ENCODE measurements at regions not wholly inside any gene's neighbourhood (a gene's known extent, or its start where the extent isn't known, plus 50 kb on each side); places are given as distances from the start of the nearest gene placed in this dataset.

GRCh38 chrY:19354857-19355173, 389.7 kb downstream of the KDM5D start:
- no peaks in the 10 kb centered on the region for H3K27me3 ChIP-seq (ENCODE audit: control insufficient read depth, insufficient read depth, low read length)
- H3K4me3 ChIP-seq (ENCODE audit: low read depth in 2 of 2, low read length in 2 of 2), result no peak overlapping the region
- ChIA-PET CTCF (no interaction called here), POLR2A (no interaction called here)
- no peaks in the 10 kb centered on the region for H3K9me3 ChIP-seq (ENCODE audit: control insufficient read depth, insufficient read depth, low read depth, low read length)
- H3K27ac ChIP-seq (ENCODE audit: low read length), result no peak overlapping the region
- DNase-seq (ENCODE audit: low read depth, low spot score) (no peak), ATAC-seq (no peak)
- no TSS peak for BruUV-seq (replicated peaks)
- in situ Hi-C loops (cut with HindIII; ENCODE audit: low pct_unique_long_range_greater_than_20kb, low sequenced_read_pairs) (no loop called here), intact Hi-C loops (cut with micrococcal nuclease; ENCODE audit: unreplicated experiment) (no loop called here)
- H3K36me3 ChIP-seq (ENCODE audit: control insufficient read depth, insufficient read depth, low read length), result no peaks in the 10 kb centered on the region
- TF ChIP-seq POLR2AphosphoS5 (IDR thresholded peaks at IDR 0.05; ENCODE audit: low read depth, low read length) (no peak), SIN3A (IDR thresholded peaks at IDR 0.05; ENCODE audit: borderline replicate concordance, insufficient read depth, low read depth, low read length) (no peak), TCF7L2 (IDR thresholded peaks at IDR 0.05; ENCODE audit: low read depth, low read length) (no peak), CTCF (IDR thresholded peaks at IDR 0.05) (no peak), REST (IDR thresholded peaks at IDR 0.05; ENCODE audit: insufficient read depth in 1 of 2, low read depth in 2 of 2, low read length in 1 of 2) (no peak)
- H3K4me1 ChIP-seq (ENCODE audit: control insufficient read depth, insufficient read depth, low read length), result no peaks in the 10 kb centered on the region

- Histone ChIP-seq H3K4me3 (ENCODE audit: low read depth in 2 of 2, low read length in 2 of 2) (no peak overlapping the region), H3K27me3 (ENCODE audit: control insufficient read depth, insufficient read depth, low read length) (no peaks in the 10 kb centered on the region), H3K36me3 (ENCODE audit: control insufficient read depth, insufficient read depth, low read length) (no peaks in the 10 kb centered on the region), H3K27ac (ENCODE audit: low read length) (no peak overlapping the region), H3K4me1 (ENCODE audit: control insufficient read depth, insufficient read depth, low read length) (no peaks in the 10 kb centered on the region), H3K9me3 (ENCODE audit: control insufficient read depth, insufficient read depth, low read depth, low read length) (no peaks in the 10 kb centered on the region)
- in situ Hi-C loops (cut with HindIII; ENCODE audit: low pct_unique_long_range_greater_than_20kb, low sequenced_read_pairs) (no loop called here), intact Hi-C loops (cut with micrococcal nuclease; ENCODE audit: unreplicated experiment) (no loop called here)
- POLR2A ChIA-PET, result no interaction called here
- ATAC-seq (no peak), DNase-seq (ENCODE audit: low read depth, low spot score) (no peak)
- TF ChIP-seq POLR2AphosphoS5 (IDR thresholded peaks at IDR 0.05; ENCODE audit: low read depth, low read length) (no peak), SIN3A (IDR thresholded peaks at IDR 0.05; ENCODE audit: borderline replicate concordance, insufficient read depth, low read depth, low read length) (no peak), REST (IDR thresholded peaks at IDR 0.05; ENCODE audit: insufficient read depth in 1 of 2, low read depth in 2 of 2, low read length in 1 of 2) (no peak), CTCF (IDR thresholded peaks at IDR 0.05) (no peak), TCF7L2 (IDR thresholded peaks at IDR 0.05; ENCODE audit: low read depth, low read length) (no peak)
- CTCF ChIA-PET, result no interaction called here
- no TSS peak for BruUV-seq (replicated peaks)
Measured at GRCh38 chrY:19354061-19354856, 390.3 kb downstream of the KDM5D start.
